A549 (cell line): ENCODE measurements at regions not wholly inside any gene's neighbourhood (a gene's known extent, or its start where the extent isn't known, plus 50 kb on each side); places are given as distances from the start of the nearest gene placed in this dataset.
"Not testable (repeated sequence)": the region's sequence is repeated elsewhere in the genome, so short reads cannot be mapped to it uniquely, and the experiment has no call there.

Source experiments
- CHD2 ChIP-seq: fragments of 150-350 bp; IDR thresholded peaks from 2 replicates; pipeline ENCODE4 v1.6.1; 2014; ENCODE audit warnings: low read length; ENCODE audit not compliant: partially characterized antibody
- CTCF ChIP-seq: fragments of >200 bp; sonication (Bioruptor Twin); formaldehyde crosslinking; IDR thresholded peaks from 3 replicates; pipeline ENCODE4 v1.5.1; 2016
- POLR2A ChIP-seq: IDR thresholded peaks from 2 replicates; pipeline ENCODE4 v1.6.1; 2012; ENCODE audit warnings: mild to moderate bottlenecking, low read length
- REST ChIP-seq: fragments of 200-600 bp; sonication (generic); IDR thresholded peaks from 2 replicates; pipeline ENCODE4 v1.6.1; 2016; ENCODE audit warnings: antibody characterized with exemption, mild to moderate bottlenecking, moderate library complexity
- RFX5 ChIP-seq: fragments of 450-650 bp; IDR thresholded peaks from 2 replicates; pipeline ENCODE4 v1.7.1; 2014; ENCODE audit warnings: antibody characterized with exemption, mild to moderate bottlenecking, moderate library complexity
- TF ChIP-seq, protein P1 (sequence below): IDR thresholded peaks from 2 replicates; pipeline ENCODE4 v1.6.1; 2012; ENCODE audit warnings: low read depth, borderline replicate concordance

DNA sequence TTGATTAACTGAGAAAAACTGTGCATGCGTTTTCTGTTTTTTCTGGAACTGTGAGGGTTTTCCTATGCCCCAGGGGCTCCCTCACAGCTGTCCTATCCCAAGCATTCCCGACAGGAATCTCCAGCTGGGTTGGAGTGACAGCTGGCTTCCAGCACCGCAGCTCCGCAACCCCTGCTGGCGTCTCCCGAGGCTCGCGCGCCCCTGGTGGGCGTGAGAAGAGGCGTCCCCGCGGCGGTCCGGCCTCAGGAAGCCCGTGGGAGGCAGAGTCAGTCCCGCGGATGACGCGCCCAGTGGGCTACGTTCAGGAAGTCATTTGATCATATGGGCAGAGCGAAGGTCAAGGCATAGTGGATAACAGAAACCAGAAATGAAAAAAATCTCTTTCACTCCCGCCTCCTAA lies 821.9 kb downstream of the SPATA31A1 start:
- not testable (repeated sequence) for TF ChIP-seq CTCF, REST, RFX5, CHD2, POLR2A
- TF ChIP-seq, protein P1, sequence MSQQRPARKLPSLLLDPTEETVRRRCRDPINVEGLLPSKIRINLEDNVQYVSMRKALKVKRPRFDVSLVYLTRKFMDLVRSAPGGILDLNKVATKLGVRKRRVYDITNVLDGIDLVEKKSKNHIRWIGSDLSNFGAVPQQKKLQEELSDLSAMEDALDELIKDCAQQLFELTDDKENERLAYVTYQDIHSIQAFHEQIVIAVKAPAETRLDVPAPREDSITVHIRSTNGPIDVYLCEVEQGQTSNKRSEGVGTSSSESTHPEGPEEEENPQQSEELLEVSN, result not testable (repeated sequence)
